GM18519 (cell line): ENCODE measurements at regions not wholly inside any gene's neighbourhood (a gene's known extent, or its start where the extent isn't known, plus 50 kb on each side); places are given as distances from the start of the nearest gene placed in this dataset.
"Not testable (repeated sequence)": the region's sequence is repeated elsewhere in the genome, so short reads cannot be mapped to it uniquely, and the experiment has no call there.

Experiments
- ATAC-seq: cut with Tn5 transposase; IDR thresholded peaks from one replicate; pipeline ENCODE4 v1.9.1; 2021; ENCODE audit warnings: mild to moderate bottlenecking, moderate library complexity; ENCODE audit not compliant: unreplicated experiment, low FRiP score

GRCh38 chr2:359047-359446, 71.2 kb upstream of the ALKAL2 start:
- no peak for ATAC-seq

GRCh38 chr2:357811-358210, 69.9 kb upstream of the ALKAL2 start:
- ATAC-seq, result no peak

GRCh38 chr2:356304-356703, 68.4 kb upstream of the ALKAL2 start:
- not testable (repeated sequence) for ATAC-seq

GRCh38 chr2:355773-356172, 67.9 kb upstream of the ALKAL2 start:
- no peak for ATAC-seq

GRCh38 chr2:352696-353095, 64.8 kb upstream of the ALKAL2 start:
- no peak for ATAC-seq

GRCh38 chr2:349390-349789, 61.5 kb upstream of the ALKAL2 start:
- no peak for ATAC-seq

- ATAC-seq, result no peak
Measured at GRCh38 chr2:348361-348916, 60.5 kb upstream of the ALKAL2 start.

- no peak for ATAC-seq
Measured at GRCh38 chr2:344811-345210, 56.9 kb upstream of the ALKAL2 start.

- no peak for ATAC-seq
Measured at GRCh38 chr2:343355-343754, 55.5 kb upstream of the ALKAL2 start.

- no peak for ATAC-seq
Measured at GRCh38 chr2:341912-342311, 54.0 kb upstream of the ALKAL2 start.

- ATAC-seq, result no peak
Measured at GRCh38 chr2:341017-341542, 53.2 kb upstream of the ALKAL2 start.
